H1 (cell line): ENCODE measurements at regions not wholly inside any gene's neighbourhood (a gene's known extent, or its start where the extent isn't known, plus 50 kb on each side); places are given as distances from the start of the nearest gene placed in this dataset.

Experiments
- CTCF ChIA-PET: fragments of 300-600 bp; sonication (Branson Sonifier 250); formaldehyde crosslinking; loops from one replicate; lab custom pipeline; 2021; ENCODE audit not compliant: partially characterized antibody; lab: Charles Lee
- POLR2A ChIA-PET: fragments of 300-600 bp; sonication (Branson Sonifier 250); formaldehyde crosslinking; loops from one replicate; lab custom pipeline; 2021; ENCODE audit warnings: inconsistent platforms; ENCODE audit not compliant: partially characterized antibody; lab: Charles Lee
- DNase-seq, 2 experiments: peaks; one replicate each; pipeline versions ENCODE4 v3.0.0 to v3.0.0-alpha.2; 2010 to 2022; ENCODE audit warnings: low spot score in 2 of 2, low read depth in 1 of 2, mixed read lengths in 1 of 2
- FAIRE-seq: peaks from 2 replicates; lab custom pipeline; 2011; peaks lifted over from hg19 to GRCh38; lab: Jason Lieb, UNC
- H2AFZ ChIP-seq: 2 replicates; pipeline ENCODE4 v1.8.1; 2012; ENCODE audit warnings: low read length, inconsistent platforms
- H2AK5ac ChIP-seq: 2 replicates; pipeline ENCODE4 v1.6.1; 2013; ENCODE audit warnings: low read depth, low read length
- H2BK120ac ChIP-seq: replicated peaks from 2 replicates; pipeline ENCODE3; 2013; ENCODE audit warnings: low read depth, low read length, inconsistent platforms
- H2BK12ac ChIP-seq: 2 replicates; pipeline ENCODE4 v1.6.1; 2013; ENCODE audit warnings: low read depth, low read length
- H2BK15ac ChIP-seq: 2 replicates; pipeline ENCODE4 v1.6.1; 2013; ENCODE audit warnings: low read length
- H2BK20ac ChIP-seq: 2 replicates; pipeline ENCODE4 v1.6.1; 2013; ENCODE audit warnings: low read length
- H2BK5ac ChIP-seq: 2 replicates; pipeline ENCODE4 v1.6.1; 2013; ENCODE audit warnings: low read depth, low read length
- H3K14ac ChIP-seq: 2 replicates; pipeline ENCODE4 v1.6.1; 2013; ENCODE audit warnings: inconsistent platforms; ENCODE audit not compliant: insufficient read length
- H3K18ac ChIP-seq: 2 replicates; pipeline ENCODE4 v1.6.1; 2013; ENCODE audit warnings: low read length; ENCODE audit errors: extremely low read depth
- H3K23ac ChIP-seq: 2 replicates; pipeline ENCODE4 v1.6.1; 2013; ENCODE audit warnings: inconsistent platforms; ENCODE audit not compliant: insufficient read length
- H3K23me2 ChIP-seq: 2 replicates; pipeline ENCODE4 v1.6.1; 2013; ENCODE audit warnings: low read depth, low read length
- H3K27ac ChIP-seq: 2 replicates; pipeline ENCODE4 v1.6.1; 2011; ENCODE audit warnings: low read depth, low read length, inconsistent platforms
- H3K27me3 ChIP-seq, 4 experiments: replicated peaks in 1 of 4; 1 replicate in 1 of 4; 2 replicates in 3 of 4; pipeline versions ENCODE4 v1.6.1 to v1.8.1; 2011 to 2013; ENCODE audit warnings: low read length in 3 of 4, mild to moderate bottlenecking in 3 of 4, inconsistent platforms in 2 of 4, mixed read lengths in 2 of 4, moderate library complexity in 1 of 4; ENCODE audit not compliant: control insufficient read depth in 3 of 4, insufficient read depth in 3 of 4; ENCODE audit errors: extremely low read depth in 1 of 4
- H3K36me3 ChIP-seq, 4 experiments: 2 replicates each; pipeline versions ENCODE4 v1.6.1 to v1.8.1; 2011 to 2013; ENCODE audit warnings: mild to moderate bottlenecking in 4 of 4, low read length in 3 of 4, moderate library complexity in 2 of 4, control low read depth in 1 of 4, inconsistent platforms in 1 of 4; ENCODE audit not compliant: insufficient read depth in 4 of 4, control insufficient read depth in 2 of 4
- H3K4ac ChIP-seq: replicated peaks from 2 replicates; pipeline ENCODE3; 2013; ENCODE audit warnings: low read length, low read depth, mixed read lengths, inconsistent platforms; ENCODE audit not compliant: insufficient read length
- H3K4me1 ChIP-seq, 4 experiments: replicated peaks in 1 of 4; 1 replicate in 1 of 4; 2 replicates in 3 of 4; pipeline versions ENCODE4 v1.6.1 to v1.8.1; 2011 to 2013; ENCODE audit warnings: low read length in 3 of 4, inconsistent platforms in 2 of 4, mixed read lengths in 1 of 4; ENCODE audit not compliant: insufficient read depth in 4 of 4, control insufficient read depth in 3 of 4
- H3K4me2 ChIP-seq, 2 experiments: 2 replicates each; pipeline versions ENCODE4 v1.6.1 to v1.8.1; 2011 to 2013; ENCODE audit warnings: low read depth in 2 of 2, low read length in 2 of 2, control low read depth in 1 of 2, inconsistent platforms in 1 of 2, mild to moderate bottlenecking in 1 of 2; ENCODE audit not compliant: insufficient read depth in 1 of 2
- H3K4me3 ChIP-seq, 4 experiments: fragments of 200-600, 300-600 bp in 1 of 4; sonication (generic), shearing (Covaris generic), sonication (Bioruptor Twin) in 1 of 4; 2 replicates each; pipeline versions ENCODE4 v1.5.1 to v1.8.1; 2011 to 2016; ENCODE audit warnings: low read length in 4 of 4, low read depth in 3 of 4, control low read depth in 2 of 4, inconsistent platforms in 2 of 4, mild to moderate bottlenecking in 2 of 4, mixed read lengths in 1 of 4, moderate library complexity in 1 of 4; ENCODE audit not compliant: insufficient read depth in 2 of 4; ENCODE audit errors: extremely low read depth in 1 of 4
- H3K56ac ChIP-seq: replicated peaks from 2 replicates; pipeline ENCODE3; 2013; ENCODE audit warnings: low read depth, mild to moderate bottlenecking, mixed read lengths, low read length, inconsistent platforms; ENCODE audit not compliant: insufficient read length
- H3K79me1 ChIP-seq: 2 replicates; pipeline ENCODE4 v1.6.1; 2013; ENCODE audit warnings: low read depth, low read length, control low read depth
- H3K79me2 ChIP-seq, 2 experiments: 2 replicates each; pipeline versions ENCODE4 v1.6.1 to v1.8.1; 2012 to 2013; ENCODE audit warnings: low read length in 2 of 2, mild to moderate bottlenecking in 2 of 2, inconsistent platforms in 1 of 2; ENCODE audit not compliant: insufficient read depth in 2 of 2, control insufficient read depth in 1 of 2
- H3K9ac ChIP-seq, 4 experiments: replicated peaks in 1 of 4; 1 replicate in 1 of 4; 2 replicates in 3 of 4; pipeline versions ENCODE4 v1.6.1 to v1.8.1; 2011 to 2013; ENCODE audit warnings: low read depth in 3 of 4, low read length in 3 of 4, control low read depth in 2 of 4, mild to moderate bottlenecking in 2 of 4, moderate library complexity in 2 of 4, inconsistent platforms in 1 of 4; ENCODE audit errors: extremely low read depth in 1 of 4
- H3K9me3 ChIP-seq, 2 experiments: 2 replicates each; pipeline versions ENCODE4 v1.6.1 to v1.8.1; 2012 to 2013; ENCODE audit warnings: mild to moderate bottlenecking in 2 of 2, moderate library complexity in 2 of 2, control low read depth in 1 of 2, inconsistent platforms in 1 of 2, low read depth in 1 of 2, low read length in 1 of 2, mixed read lengths in 1 of 2; ENCODE audit not compliant: insufficient read depth in 2 of 2
- H4K20me1 ChIP-seq, 2 experiments: replicated peaks in 1 of 2; 2 replicates each; pipeline versions ENCODE3 to v1.8.1; 2011 to 2013; ENCODE audit warnings: inconsistent platforms in 2 of 2, low read length in 2 of 2, mild to moderate bottlenecking in 1 of 2; ENCODE audit not compliant: insufficient read depth in 2 of 2, control insufficient read depth in 1 of 2
- H4K5ac ChIP-seq: 2 replicates; pipeline ENCODE4 v1.6.1; 2013; ENCODE audit warnings: low read length, low read depth, mixed read lengths, inconsistent platforms; ENCODE audit not compliant: insufficient read length
- H4K8ac ChIP-seq: 2 replicates; pipeline ENCODE4 v1.8.0; 2013; ENCODE audit warnings: mild to moderate bottlenecking, moderate library complexity, low read length, inconsistent platforms; ENCODE audit not compliant: insufficient read depth; ENCODE audit errors: extremely low read depth
- H4K91ac ChIP-seq: replicated peaks from 2 replicates; pipeline ENCODE3; 2013; ENCODE audit warnings: low read length, mixed read lengths, inconsistent platforms; ENCODE audit not compliant: insufficient read length
- BCL11A ChIP-seq, 2 experiments: IDR thresholded peaks; one replicate each; pipeline ENCODE4 v1.6.1; 2011; ENCODE audit warnings: low read depth in 2 of 2, low read length in 2 of 2, mild to moderate bottlenecking in 2 of 2
- CEBPB ChIP-seq: IDR thresholded peaks from 2 replicates; pipeline ENCODE4 v1.6.1; 2012; ENCODE audit warnings: low read depth, low read length
- CHD1 ChIP-seq: IDR thresholded peaks from 2 replicates; pipeline ENCODE4 v1.6.1; 2012; ENCODE audit warnings: low read depth, low read length, improper control_type of control experiment
- EP300 ChIP-seq, 2 experiments: IDR thresholded peaks; 1 replicate in 1 of 2; 2 replicates in 1 of 2; pipeline ENCODE4 v1.6.1; 2011 to 2012; ENCODE audit warnings: low read depth in 2 of 2, low read length in 2 of 2, mild to moderate bottlenecking in 2 of 2, borderline replicate concordance in 1 of 2, inconsistent platforms in 1 of 2, moderate library complexity in 1 of 2
- GTF2F1 ChIP-seq: IDR thresholded peaks from 2 replicates; pipeline ENCODE4 v1.6.1; 2012; ENCODE audit warnings: low read depth, low read length, improper control_type of control experiment, borderline replicate concordance
- POLR2A ChIP-seq, 2 experiments: IDR thresholded peaks; 1 replicate in 1 of 2; 2 replicates in 1 of 2; pipeline ENCODE4 v1.6.1; 2011; ENCODE audit warnings: low read depth in 2 of 2, low read length in 2 of 2, mild to moderate bottlenecking in 2 of 2; ENCODE audit errors: control extremely low read depth in 1 of 2
- RAD21 ChIP-seq, 2 experiments: IDR thresholded peaks in 1 of 2; conservative IDR thresholded peaks in 1 of 2; 2 replicates each; pipeline ENCODE4 v1.6.1; 2011; ENCODE audit warnings: low read depth in 2 of 2, low read length in 2 of 2, improper control_type of control experiment in 1 of 2, inconsistent platforms in 1 of 2, mild to moderate bottlenecking in 1 of 2, moderate library complexity in 1 of 2
- RFX5 ChIP-seq: IDR thresholded peaks from 2 replicates; pipeline ENCODE4 v1.6.1; 2011; ENCODE audit warnings: low read depth, low read length, improper control_type of control experiment, borderline replicate concordance
- RXRA ChIP-seq: IDR thresholded peaks from 2 replicates; pipeline ENCODE4 v1.6.1; 2011; ENCODE audit warnings: low read depth, mild to moderate bottlenecking, low read length, moderate library complexity; ENCODE audit not compliant: insufficient read depth
- SP4 ChIP-seq: IDR thresholded peaks from 2 replicates; pipeline ENCODE4 v1.6.1; 2012; ENCODE audit warnings: low read length, inconsistent platforms
- TAF1 ChIP-seq: IDR thresholded peaks from 2 replicates; pipeline ENCODE4 v1.6.1; 2011; ENCODE audit warnings: mild to moderate bottlenecking, low read depth, low read length
- WGBS, 2 experiments: shearing (Covaris generic) in 1 of 2; methylation state at CpG; one replicate each; pipeline versions ENCODE4 v1.1.6 to v1.1.7; 2013 to 2015; ENCODE audit warnings: low lambda C conversion rate in 2 of 2, mixed read lengths in 2 of 2, inconsistent platforms in 1 of 2, low coverage in 1 of 2, missing lambda C conversion rate in 1 of 2; ENCODE audit not compliant: insufficient replicate concordance in 2 of 2, insufficient coverage in 1 of 2, insufficient read length in 1 of 2; ENCODE audit errors: extremely low coverage in 1 of 2, missing lambda C conversion rate in 1 of 2; 5-methylcytosine and 5-hydroxymethylcytosine counted together

DNA sequence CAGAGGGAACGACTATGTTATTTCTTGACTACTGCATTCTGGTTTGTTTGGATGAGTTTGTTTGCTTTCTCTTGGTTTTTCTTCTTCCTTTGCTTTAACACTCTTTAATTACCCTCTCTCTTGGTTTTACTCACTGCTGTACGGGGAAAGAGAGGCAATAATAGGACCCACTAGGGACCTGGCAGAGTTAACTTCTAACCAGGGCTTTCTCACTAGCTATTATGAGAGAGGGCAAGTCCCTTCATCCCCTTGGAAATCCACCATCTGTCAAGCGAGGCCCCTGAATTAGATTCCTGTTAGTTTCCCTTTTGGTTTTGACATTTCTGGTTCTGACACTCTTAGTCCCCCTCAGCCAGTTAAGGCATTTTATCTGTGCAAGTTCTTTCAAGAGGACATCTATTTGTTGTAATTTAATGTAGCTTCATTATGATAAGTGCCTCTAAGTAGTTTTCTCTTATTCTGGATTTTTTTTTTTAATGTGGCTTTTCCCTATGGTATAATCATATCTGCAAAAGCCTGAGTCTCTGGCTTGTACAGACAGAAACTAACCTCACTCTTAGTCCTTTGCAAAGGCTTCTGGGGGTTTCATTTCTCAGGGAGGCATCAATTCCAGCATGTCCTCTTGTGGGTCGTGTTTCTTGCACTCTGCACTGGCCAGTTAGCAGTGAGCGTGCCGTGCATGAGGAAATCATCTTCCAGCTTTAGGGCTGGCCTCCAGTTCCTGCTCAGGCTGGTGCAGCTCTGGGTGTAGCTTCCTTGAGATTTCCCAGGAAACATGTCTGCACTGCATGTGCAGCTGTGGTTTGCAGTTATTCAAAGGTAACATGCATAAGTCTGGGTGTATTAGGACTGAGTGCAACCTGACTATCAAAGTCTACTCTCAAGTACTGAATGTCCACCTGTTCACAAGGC lies 221.3 kb downstream of the STIM2 start:
- Histone ChIP-seq H2BK20ac (peak overlapping the region; percentile 56; the same call in 1 of the 2 replicates), H2AFZ (no peak overlapping the region; the same call in 1 of the 2 replicates), H3K4me3 (no peak overlapping the region), H3K27ac (no peak overlapping the region), H4K8ac (no peak overlapping the region), H3K36me3 (no peaks in the 10 kb centered on the region), H3K23ac (no peak overlapping the region), H4K91ac (no peak overlapping the region), H4K20me1 (no peaks in the 10 kb centered on the region), H3K56ac (no peak overlapping the region), H3K23me2 (peaks cover 6% of the 10 kb centered on the region), H3K79me1 (no peaks in the 10 kb centered on the region), H3K27me3 (peaks cover 0 to 17% (median 11%) of the 10 kb centered on the region in 4 experiments; a peak in 6 of 7 replicates), H3K18ac (no peak overlapping the region), H2BK15ac (peak overlapping the region; percentile 2; the same call in 1 of the 2 replicates), H2BK12ac (no peak overlapping the region), H3K9ac (no peak overlapping the region), H2BK120ac (no peak overlapping the region), H2AK5ac (no peak overlapping the region), H2BK5ac (no peak overlapping the region), H3K14ac (no peak overlapping the region), H4K5ac (no peak overlapping the region), H3K9me3 (no peaks in the 10 kb centered on the region; a peak in 1 of 4 replicates), H3K4ac (no peak overlapping the region), H3K79me2 (no peaks in the 10 kb centered on the region), H3K4me2 (no peak overlapping the region; a peak in 1 of 4 replicates), H3K4me1 (peaks cover 0 to 6% (median 3%) of the 10 kb centered on the region in 4 experiments; a peak in 4 of 7 replicates)
- TF ChIP-seq CHD1 (no peak), GTF2F1 (no peak), EP300 (IDR thresholded peaks at IDR 0.05; ENCODE audit: borderline replicate concordance in 1 of 2, low read depth in 2 of 2, low read length in 2 of 2) (no peak), TAF1 (no peak), RXRA (no peak), POLR2A (IDR thresholded peaks at IDR 0.05; ENCODE audit: control extremely low read depth in 1 of 2, low read depth in 2 of 2, low read length in 2 of 2) (no peak), RAD21 (IDR thresholded peaks at IDR 0.05 in 1 of 2, conservative IDR thresholded peaks at IDR 0.05 in 1 of 2; ENCODE audit: low read depth in 2 of 2, low read length in 2 of 2) (no peak), SP4 (no peak), RFX5 (no peak), CEBPB (no peak), BCL11A (IDR thresholded peaks at IDR 0.05; ENCODE audit: low read depth in 2 of 2, low read length in 2 of 2) (no peak)
- peak in 1 of 2 experiments; percentile 6 for DNase-seq
- ChIA-PET CTCF (interaction anchor here (0.6 to 5.7 kb wide), 5 partner anchors 15 to 259 kb away, joined by 3 to 27 read pairs (median 4); no protein-coding TSS in a partner anchor), POLR2A (interaction anchor here (1.7 kb wide), 1 partner anchor 8 kb away, joined by 3 read pairs; no protein-coding TSS in a partner anchor)
- WGBS, 2 experiments: 85% methylated on average over 6 of the region's 6 CpGs; no CpG with 5 or more reads in 1 of the 2 experiments
- no peak for FAIRE-seq
